ENCODE measurements at regions not wholly inside any gene's neighbourhood (a gene's known extent, or its start where the extent isn't known, plus 50 kb on each side); places are given as distances from the start of the nearest gene placed in this dataset.

DNA sequence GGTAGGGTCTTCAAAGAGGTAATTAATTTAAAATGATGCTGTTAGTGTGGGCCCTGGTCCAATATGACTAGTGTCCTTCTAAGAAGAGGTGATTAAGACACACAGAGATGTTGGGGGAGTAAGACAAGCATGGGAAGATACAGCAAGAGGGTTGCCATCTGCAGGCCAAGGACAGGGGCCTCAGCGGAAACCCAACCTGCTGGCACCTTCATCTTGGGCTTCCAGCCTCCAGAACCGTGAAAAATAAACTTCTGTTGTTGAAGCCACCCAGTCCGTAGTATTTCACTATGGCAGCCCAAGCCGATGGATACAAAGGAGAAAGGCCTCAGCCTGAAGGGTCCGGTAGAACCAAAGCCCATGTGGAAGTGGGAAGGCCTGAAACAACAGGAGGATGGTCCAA, 161.7 kb upstream of the UBE2E1 start:
- no peak for DNase-seq

DNA sequence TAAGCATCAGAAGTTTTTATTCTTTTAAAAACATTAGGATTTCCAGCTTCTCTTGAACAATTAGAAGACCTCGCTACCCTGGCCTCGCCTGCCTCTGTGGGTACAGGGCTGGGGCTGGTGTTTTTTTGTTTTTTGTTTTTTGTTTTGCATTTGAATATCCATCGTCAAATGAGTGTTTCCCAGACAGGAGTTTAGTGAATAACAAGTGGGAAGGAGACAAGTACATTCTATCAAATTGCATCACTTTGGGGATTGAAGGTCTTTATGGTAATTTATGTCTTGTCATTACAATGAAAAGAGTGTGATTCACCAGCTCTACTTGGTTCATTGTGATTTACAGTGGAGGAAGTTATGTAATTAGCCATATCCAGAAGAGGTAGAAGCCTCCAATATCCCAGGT, 161.1 kb upstream of the UBE2E1 start:
- DNase-seq: no peak

DNA sequence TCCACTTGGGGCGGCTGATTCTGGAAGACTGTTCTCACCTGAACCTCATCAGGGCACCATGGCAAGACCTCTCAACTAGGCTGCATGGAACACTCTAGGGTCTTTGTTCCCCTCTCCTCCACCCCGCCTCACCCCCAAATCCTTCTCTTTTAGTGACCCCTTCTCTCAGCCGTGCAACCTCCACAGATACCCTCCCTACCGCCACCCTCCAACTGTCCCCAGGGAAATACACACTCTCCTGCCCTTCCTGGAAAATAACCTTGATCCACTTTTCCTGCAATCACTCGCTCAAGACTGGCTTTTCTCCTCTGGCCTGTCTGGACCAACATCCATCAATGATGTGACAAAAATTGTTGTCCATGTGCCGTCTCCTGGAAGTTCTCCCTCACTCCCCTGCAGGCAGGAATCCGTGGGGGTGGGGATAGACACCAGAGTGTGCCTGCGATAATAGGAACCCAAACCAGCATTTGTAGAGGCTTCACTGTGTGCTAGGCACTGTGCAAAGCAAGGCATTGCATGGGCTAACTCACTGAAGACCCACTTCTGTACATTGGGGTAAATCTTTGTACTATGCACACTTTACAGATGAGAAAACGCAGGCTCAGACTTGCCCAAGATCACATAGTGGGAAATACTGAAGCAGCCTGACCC, 160.1 kb upstream of the UBE2E1 start:
- DNase-seq: no peak

DNA sequence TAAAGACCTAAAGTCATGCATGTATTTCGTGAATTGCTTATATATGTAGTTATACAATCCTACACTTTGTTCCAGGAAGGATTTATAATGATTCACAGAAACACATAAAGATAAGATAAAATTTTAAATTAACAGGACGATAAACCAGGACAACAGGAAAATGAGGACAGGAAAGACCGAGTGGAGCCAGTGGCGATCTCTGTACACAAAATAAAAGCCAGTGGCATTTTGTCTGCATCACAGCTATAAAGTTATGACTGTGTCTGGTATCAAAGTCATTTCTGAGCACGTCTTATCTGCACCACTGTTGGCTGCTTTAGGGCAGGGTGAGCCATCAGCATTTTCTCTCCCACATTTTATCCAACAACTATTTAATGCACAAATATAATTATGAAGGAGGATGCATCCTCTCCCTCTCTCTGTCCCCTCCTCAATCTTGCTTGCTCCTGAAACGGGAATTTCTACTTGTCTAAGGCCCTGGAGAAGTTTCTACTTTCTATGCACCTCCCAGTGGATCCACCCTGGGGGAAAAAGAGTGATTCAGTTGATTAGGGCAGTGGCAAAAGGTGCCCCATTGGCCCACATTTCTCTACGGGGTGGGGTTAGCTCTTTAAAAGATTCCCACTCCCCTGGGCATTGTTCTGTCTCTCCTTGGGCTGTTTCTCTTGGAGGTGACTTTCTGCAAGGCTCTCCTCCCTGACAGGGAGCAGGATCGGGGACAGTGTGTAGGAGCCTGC, 159.4 kb upstream of the UBE2E1 start:
- DNase-seq: no peak

DNA sequence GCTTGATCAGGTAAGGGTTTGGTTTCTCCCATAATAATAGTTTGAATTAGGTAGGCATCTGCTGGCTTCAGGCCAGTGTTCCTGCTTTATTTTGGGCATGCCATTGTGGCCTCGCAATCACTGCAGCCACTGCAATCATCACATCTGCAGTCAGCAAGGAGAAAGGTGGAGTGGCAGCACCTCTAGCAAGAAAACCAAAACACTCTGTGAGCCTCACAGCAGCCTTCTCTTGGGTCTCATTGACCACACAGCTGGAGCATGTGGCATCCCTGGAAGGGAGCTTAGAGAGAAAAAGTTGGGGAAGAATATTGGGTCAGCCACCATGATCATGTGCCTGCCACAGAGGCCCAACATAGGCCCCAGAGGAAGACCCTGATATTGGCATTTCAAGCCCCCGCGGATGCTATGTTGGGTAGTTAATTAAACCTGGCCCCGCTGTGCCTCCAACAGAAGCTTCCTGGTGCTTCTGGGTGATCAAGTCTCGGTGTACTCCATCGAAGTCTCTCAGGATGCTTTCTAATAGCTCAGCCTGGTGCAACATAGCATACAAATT, 158.0 kb upstream of the UBE2E1 start:
- DNase-seq: no peak

DNA sequence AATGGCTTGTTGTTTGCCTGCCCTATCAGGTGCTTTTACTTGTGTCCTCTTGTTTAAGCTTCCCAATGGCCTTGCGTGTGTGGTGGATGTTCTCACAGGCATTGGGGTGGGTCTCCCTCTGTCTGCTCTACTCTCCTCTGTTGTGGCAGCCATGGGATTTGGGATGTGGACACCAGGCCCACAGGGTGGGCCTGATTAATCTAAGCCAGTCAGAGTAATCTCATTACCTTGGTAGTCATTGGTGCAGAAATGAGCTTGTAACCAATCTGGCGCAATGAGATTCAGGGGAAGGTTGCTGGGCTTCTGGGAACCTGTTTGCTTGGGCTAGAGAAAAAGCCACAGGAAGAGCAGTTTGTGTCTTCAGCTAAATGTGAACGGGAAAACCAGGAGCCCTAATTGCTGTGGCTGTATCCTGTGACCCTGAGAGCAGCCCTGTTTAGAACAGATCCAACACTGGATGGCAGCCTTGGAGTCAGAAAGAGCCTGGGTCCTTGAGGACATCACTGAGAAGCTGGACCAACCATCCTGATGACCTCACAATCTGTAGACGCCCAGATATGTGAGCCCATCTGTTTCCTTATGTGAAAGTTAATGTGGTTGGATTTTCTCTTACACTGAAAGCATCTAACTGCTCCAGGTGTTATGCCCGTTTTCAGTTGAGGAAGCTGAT, 157.3 kb upstream of the UBE2E1 start:
- no peak for DNase-seq

DNA sequence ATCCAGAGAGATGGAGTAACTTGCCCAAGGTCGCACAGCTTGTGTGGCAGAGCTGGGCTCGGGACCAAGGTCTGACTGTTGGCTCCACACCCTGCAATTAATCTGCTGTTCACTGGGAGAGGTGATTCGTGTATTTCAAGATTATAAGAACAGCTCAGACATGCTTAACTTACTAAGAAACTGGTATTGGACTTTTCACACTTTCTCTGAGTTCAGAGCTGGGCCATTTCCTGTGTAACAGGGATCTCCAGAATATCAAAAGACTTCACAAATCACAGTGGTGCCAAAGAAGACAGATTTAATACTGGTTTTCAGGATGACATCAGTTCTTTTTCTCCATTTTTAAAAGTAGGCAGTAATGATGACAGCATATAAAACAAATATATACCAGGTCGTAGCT, 156.8 kb upstream of the UBE2E1 start:
- no peak for DNase-seq

DNA sequence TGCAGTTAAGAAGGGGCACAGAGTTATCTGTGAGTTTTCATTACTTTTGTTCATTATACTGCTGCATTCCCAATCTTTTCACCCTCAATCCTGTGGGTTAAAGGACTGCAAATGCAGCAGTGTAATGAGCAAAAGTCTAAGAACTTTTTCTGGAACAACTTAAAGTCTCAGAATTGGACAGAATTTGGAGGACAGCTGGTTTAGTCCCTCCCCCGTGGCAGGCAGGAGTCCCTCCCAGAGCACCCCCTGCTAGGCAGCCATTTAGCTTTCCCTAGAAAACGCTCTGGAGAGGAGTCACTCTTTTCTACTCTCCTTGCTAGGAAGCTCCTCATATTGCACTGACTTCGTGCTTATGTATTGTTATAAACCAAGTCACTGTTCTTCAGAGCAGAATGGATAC, 156.3 kb upstream of the UBE2E1 start:
- DNase-seq: no peak

DNA sequence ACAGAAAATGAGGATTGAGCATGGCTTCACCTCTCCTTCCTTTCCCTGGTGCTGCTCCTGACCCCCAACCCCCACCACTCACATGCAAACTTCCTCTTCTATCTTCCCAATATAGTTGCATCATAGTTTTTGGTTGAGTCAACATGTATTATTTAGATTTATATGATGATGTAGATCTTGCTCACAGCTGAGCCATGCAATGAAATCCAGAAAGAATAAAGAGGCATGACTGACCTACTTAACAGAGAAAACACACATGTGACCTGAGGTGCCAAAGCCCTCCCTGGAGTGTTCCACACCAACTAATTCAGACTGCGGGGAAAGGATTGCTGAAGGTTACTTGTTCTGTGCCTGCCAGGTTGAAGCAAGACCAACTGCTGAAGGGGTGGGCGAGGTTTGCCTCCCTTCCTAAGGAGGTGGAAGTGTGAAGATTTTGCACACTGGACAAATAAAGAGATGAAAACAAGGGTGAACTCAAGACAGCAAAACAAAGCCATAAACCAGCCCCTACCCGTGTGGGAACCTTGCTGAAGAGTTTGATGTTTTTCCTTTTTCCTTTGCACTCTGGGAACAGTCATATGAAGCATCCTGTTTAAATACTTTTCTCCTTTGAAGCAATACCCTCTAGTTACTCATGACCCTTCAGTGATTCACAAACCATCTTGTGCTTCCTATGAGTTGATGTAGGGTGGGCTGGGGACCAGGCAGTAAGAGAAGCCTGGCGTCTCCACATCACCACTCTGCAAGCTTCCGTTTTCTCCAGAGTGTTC, 155.2 kb upstream of the UBE2E1 start:
- no peak for DNase-seq

DNA sequence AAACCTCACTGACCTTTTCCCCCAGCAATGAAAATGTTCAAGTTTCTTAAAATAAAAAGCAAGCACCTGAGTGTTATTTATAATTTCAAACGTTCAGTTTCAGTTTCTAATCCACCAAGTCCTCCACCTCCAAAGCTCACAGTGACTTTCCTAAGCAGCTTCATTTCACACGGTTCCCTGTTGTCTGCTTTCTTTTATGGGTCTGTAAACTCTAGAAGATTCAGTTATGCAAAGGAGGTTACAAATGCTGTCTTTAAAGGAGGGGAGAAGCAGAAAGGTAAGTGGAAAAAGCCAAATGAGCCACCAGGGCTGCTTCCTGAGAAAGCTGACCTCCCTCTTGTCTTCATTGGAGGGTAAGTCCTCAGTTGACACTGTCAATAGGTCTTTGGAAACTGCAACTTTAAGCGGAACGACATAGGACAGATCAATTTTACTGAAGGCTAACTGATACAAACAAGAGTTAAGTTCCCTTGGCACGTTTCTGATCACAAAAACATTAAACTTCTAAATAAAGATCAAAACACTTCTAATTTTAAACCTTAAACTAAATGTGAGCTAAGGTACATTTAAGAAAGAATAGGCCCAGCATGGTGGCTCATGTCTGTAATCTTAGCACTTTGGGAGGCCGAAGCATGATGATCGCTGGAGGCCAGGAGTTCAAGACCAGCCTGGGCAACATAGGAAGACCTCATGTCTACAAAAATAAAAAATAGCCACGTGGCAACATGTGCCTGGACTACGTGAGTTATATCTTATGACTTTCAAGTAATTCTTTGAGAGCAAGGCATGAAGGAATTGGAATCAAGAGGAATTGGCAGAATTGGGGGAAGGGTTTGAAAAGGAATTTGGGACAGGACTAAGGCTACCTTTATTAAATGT, 151.9 kb upstream of the UBE2E1 start:
- DNase-seq: no peak

DNA sequence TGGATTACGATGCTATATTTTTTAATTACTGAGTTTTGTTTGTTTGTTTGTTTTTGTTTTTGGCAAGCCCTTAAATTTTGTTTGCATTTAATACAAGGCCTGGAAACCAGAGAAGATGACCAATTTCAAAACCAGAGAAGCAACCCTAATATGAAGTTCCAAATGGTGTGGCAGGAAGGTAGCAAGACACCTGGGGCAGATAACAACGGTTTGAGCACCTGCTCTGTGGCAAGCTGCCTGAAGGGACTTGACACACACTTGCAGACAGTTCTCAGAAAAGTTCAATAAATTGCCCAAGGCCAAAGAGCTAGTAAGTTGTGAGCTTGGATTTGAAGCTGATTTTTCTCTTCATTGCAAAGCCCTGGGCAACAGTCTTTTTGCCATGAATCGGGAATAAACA, 151.2 kb upstream of the UBE2E1 start:
- DNase-seq: no peak

DNA sequence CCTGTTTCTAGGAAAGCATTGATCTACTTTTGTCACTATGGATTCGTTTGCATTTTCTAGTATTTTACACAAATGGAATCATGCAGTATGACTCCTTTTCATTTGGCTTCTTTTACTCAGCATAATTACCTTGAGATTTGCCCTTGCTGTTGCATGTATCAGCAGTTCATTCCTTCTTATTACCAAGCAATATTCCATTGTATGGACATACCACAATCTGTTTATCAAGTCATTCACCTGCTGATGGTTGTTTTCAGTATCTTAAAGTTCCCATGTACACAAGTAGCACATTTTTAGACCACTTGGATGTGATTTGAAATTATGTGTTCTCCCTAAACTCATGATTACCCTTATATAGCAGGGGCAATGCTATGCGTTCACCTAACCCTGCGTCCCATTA, 150.0 kb upstream of the UBE2E1 start:
- DNase-seq: no peak

DNA sequence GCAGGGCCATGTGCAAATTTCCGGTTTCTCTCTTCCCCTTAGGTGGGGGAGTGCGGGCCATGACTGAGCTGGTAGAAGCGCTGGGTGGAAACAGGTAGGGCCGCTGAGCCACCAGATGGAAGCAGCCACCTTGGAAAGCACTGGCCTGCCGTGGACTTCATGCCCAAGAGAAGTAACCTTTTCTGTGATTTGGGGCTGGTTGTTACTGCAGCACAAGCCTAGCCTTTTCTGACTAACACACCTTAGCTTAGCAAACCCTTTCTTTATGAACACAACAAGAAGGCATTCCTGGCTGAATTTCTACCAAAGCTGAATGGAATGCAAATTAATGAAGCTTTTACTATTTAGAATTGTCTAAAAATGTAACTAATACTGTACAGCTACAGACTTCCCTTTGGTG, 149.6 kb upstream of the UBE2E1 start:
- DNase-seq: no peak

DNA sequence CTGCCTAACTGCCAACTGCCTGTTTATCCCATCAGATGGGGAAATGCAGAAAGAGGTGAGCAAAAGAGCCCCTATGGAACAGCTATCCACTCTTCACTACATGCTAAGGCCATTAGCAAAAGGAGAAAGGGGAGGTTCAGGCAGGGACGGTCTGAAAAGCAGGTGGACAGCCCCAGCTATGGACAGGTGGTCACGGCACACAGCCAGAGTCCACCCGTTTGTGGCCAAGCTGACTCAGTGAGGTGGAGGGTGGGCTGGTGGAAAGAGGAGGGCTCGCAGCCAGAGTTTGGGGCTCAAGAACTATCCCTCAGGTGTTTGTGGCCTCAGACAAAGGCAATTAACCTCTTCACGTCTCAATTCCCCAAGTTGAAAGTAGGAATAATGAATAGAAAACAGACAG, 148.9 kb upstream of the UBE2E1 start:
- DNase-seq: no peak

DNA sequence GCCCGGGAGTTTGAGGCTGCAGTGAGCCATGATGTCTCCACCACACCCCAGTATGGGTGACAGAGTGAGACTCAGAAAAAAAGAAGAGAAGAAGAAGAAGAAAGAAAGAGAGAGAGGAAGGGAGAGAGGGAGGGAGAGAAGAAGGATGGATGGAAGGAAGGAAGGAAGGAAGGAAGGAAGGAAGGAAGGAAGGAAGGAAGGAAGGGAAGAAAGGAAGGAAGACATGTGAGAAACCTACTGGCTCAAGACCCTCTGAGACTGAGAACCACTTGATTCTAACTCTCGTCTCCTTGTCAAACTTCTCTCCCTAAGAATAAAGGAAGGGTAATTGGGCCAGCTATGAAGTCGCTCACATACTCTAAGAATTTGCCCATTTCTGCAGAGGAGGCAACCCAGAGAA, 148.1 kb upstream of the UBE2E1 start:
- no peak for DNase-seq

DNA sequence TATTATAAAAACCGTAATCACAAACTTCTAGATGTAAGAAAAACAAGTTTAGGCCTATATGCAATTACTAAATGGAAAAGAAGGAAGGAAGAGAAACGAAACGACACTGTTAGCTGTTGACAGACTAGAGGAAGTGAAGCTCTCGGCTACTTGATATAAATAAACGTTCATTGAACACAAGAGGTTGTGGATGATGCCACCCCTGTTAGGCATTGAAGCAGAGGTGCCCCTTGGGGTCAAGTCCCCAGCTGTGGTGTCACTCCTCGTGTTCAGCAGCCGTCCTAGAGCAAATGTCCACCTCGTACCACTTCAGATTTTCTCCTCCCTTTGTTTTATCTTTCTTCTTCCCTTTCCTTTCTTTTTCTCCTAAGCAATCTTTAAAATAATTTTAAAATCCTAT, 146.5 kb upstream of the UBE2E1 start:
- no peak for DNase-seq

DNA sequence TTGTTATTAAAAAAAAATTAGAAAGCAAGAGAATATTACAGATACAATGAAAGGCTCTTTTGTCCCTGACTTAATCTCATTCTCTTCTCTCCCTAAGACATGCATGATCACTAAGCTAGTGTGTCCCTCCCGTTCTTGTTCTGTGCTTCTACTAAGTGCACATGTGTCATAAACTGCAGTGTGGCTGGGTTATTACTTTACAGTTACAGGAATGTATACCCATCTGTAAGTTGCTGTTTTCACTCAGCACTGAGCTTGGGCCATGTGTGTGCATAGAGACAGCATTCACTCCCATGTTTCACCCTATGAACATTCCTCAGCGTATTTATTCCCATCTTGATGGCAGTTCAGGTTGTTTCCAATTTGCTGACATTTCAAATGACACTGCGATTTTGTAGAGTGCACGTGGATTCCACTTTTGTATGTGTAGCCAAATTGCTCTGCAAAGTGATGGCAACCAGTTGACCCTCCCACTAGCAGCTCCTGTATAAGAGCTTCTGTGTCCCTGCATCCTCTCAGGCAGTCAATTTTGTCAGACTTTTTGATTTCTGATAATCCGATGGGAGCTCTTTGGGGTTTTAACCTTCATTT, 145.8 kb upstream of the UBE2E1 start:
- DNase-seq: no peak

DNA sequence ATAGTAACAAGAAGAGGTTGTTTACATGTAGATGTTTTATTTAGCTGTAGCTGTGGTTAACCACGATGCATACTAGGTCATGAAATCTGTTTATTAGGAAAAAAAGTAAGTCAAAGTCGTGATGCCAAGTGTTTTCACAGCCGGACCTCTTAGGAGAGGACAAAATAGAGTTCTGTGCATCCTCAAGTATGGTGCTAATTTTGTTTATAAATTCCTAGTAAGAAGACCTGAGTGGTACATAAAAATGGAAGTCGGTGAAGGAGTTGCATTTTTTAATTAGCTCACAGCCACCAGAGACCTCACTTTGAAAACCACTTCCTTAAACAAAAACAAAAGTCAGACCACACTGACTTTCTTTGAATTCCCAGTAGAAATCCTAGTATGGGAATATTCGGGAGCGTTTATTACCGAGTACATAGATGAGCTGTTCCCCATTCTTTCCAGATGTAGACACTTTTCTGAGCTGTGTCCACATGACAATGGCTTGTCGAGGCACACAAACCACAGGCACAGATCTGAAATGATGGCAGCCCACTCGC, 143.6 kb upstream of the UBE2E1 start:
- DNase-seq: no peak

DNA sequence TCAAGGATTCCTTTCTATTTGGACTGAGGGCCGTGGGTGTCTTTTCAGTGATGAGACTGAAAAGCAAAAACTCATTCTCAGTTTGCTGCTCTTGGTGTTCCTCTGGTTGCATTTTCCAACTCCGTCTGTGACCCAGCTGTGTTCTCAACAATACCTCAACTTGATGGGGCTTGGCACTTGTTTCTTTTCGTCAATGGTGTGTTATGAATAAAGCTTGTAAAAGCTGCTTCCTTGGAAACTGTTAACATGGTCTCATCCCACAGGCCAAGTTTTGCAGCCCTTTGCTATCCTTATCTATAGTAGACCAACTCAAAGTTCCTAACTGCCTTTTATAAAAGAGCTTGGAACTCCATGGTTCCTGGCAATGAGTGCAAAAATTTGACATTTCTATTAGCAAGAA, 142.5 kb upstream of the UBE2E1 start:
- no peak for DNase-seq

DNA sequence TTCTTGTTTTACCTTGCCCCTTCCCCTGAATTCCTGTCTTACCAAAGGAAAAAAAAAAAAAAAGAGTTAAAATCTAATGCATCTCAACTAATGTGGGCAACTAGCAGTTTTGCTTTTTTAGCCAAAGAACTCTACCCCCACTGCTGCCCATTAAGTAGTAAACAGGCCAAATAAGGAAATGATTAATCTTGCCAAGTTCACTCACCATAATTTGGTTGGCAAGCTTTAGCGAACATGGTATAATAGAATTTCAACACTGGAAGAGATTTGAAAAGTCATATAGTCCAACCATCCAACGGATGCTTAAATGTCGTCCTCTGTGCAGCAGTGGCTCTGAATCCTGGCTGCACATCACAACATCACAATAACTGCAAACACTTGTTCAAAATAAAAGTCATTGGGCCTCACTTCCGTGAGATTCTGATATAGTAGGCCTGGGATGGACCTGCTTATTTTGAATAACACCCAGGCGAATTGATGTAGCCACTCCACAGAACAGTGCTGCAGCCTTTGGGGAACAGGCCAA, 142.0 kb upstream of the UBE2E1 start:
- DNase-seq: no peak

DNA sequence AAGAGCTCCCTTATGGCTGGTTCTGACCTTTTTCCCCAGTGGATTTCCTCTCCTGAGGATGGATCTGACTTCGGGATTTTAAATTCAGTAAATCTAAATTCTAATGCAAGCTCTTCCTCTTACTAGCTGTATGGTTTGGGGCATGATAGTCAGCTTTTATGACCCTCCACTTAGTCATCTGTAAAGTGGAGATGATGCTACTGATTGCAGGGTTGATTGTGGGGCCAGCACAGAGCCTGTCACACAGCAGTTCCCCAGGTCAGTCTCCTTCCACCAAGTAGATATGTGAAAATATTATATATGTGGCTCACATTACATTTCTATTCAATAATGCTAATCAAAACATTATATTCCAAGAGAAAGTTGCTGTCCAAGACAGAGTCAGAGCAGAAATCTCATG, 141.3 kb upstream of the UBE2E1 start:
- no peak for DNase-seq
